DOHH2 (cell line): ENCODE measurements at regions not wholly inside any gene's neighbourhood (a gene's known extent, or its start where the extent isn't known, plus 50 kb on each side); places are given as distances from the start of the nearest gene placed in this dataset.
"Not testable (repeated sequence)": the region's sequence is repeated elsewhere in the genome, so short reads cannot be mapped to it uniquely, and the experiment has no call there.

Experiments used
- H3F3A ChIP-seq: fragments of 200-600 bp; sonication (generic), shearing (Covaris generic); 2 replicates; pipeline ENCODE4 v1.6.0; 2016; ENCODE audit warnings: antibody characterized with exemption, mild to moderate bottlenecking; ENCODE audit not compliant: control insufficient read depth, insufficient read depth
- H3K27ac ChIP-seq: fragments of 200-600 bp; sonication (generic); 2 replicates; pipeline ENCODE4 v1.5.1; 2014; ENCODE audit warnings: low read depth, mild to moderate bottlenecking, low read length, moderate library complexity
- H3K27me3 ChIP-seq: fragments of 200-600 bp; sonication (generic); 2 replicates; pipeline ENCODE4 v1.6.1; 2014; ENCODE audit warnings: mild to moderate bottlenecking, low read length, mixed read lengths; ENCODE audit not compliant: control insufficient read depth
- H3K36me3 ChIP-seq: fragments of 200-600 bp; sonication (generic); 2 replicates; pipeline ENCODE4 v1.6.1; 2014; ENCODE audit warnings: mild to moderate bottlenecking, low read length, moderate library complexity, mixed read lengths; ENCODE audit not compliant: control insufficient read depth
- H3K4me1 ChIP-seq: fragments of 200-600 bp; sonication (generic); 2 replicates; pipeline ENCODE4 v1.6.1; 2014; ENCODE audit warnings: mild to moderate bottlenecking, low read length, mixed read lengths; ENCODE audit not compliant: control insufficient read depth
- H3K4me2 ChIP-seq: fragments of 200-600 bp; sonication (generic); 2 replicates; pipeline ENCODE4 v1.6.0; 2014; ENCODE audit warnings: mild to moderate bottlenecking, low read length, moderate library complexity
- H3K4me3 ChIP-seq: fragments of 200-600 bp; sonication (generic); 2 replicates; pipeline ENCODE4 v1.5.1; 2014; ENCODE audit warnings: mild to moderate bottlenecking, low read length, mixed read lengths
- H3K79me2 ChIP-seq: fragments of 200-600 bp; sonication (generic); 2 replicates; pipeline ENCODE4 v1.6.1; 2014; ENCODE audit warnings: mild to moderate bottlenecking, low read length, mixed read lengths; ENCODE audit not compliant: control insufficient read depth
- H3K9me2 ChIP-seq: fragments of 200-600 bp; sonication (generic); replicated peaks from 2 replicates; pipeline ENCODE4 v1.6.1; 2014; ENCODE audit warnings: mild to moderate bottlenecking, low read length, mixed read lengths; ENCODE audit not compliant: control insufficient read depth
- H3K9me3 ChIP-seq: fragments of 200-600 bp; sonication (generic); 2 replicates; pipeline ENCODE4 v1.6.1; 2014; ENCODE audit warnings: antibody characterized with exemption, low read length, mixed read lengths; ENCODE audit not compliant: control insufficient read depth, insufficient read depth
- H4K20me1 ChIP-seq: fragments of 200-600 bp; sonication (generic); 2 replicates; pipeline ENCODE4 v1.6.0; 2014; ENCODE audit warnings: low read depth, mild to moderate bottlenecking, antibody characterized with exemption, low read length, moderate library complexity; ENCODE audit not compliant: control insufficient read depth, insufficient read depth
- EZH2phosphoT487 ChIP-seq: fragments of 200-600 bp; sonication (generic); IDR thresholded peaks from 2 replicates; pipeline ENCODE4 v1.6.1; 2017; ENCODE audit warnings: borderline replicate concordance, mild to moderate bottlenecking, antibody characterized with exemption, low read length, moderate library complexity, mixed read lengths
- TF ChIP-seq, protein P1 (sequence below): fragments of 200-600 bp; sonication (generic); IDR thresholded peaks from one replicate; pipeline ENCODE4 v1.5.1; 2014; ENCODE audit warnings: antibody characterized with exemption, mild to moderate bottlenecking, low read depth, low read length; ENCODE audit not compliant: poor library complexity, severe bottlenecking

DNA sequence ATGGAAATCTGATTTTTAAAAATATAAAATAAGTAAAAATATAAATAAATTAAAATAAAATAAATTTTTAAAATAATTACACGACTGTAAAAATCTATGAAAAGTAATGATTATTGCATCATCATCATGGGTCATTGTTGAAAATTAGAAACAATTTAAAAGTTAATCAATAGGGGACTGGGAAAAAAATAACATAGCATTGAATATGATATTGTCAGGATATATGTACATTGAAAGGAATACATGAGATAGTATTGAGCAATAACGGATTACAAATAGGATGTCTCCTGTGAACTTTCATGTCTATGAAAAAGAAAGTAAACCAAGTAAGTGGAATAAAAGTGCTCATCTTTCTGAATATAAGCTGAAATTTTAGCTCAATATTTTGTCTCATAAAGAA is 566.8 kb upstream of the HTR2C start:
- H3K4me2 ChIP-seq: no peak overlapping the region
- no peak for TF ChIP-seq EZH2phosphoT487
- TF ChIP-seq, protein P1, sequence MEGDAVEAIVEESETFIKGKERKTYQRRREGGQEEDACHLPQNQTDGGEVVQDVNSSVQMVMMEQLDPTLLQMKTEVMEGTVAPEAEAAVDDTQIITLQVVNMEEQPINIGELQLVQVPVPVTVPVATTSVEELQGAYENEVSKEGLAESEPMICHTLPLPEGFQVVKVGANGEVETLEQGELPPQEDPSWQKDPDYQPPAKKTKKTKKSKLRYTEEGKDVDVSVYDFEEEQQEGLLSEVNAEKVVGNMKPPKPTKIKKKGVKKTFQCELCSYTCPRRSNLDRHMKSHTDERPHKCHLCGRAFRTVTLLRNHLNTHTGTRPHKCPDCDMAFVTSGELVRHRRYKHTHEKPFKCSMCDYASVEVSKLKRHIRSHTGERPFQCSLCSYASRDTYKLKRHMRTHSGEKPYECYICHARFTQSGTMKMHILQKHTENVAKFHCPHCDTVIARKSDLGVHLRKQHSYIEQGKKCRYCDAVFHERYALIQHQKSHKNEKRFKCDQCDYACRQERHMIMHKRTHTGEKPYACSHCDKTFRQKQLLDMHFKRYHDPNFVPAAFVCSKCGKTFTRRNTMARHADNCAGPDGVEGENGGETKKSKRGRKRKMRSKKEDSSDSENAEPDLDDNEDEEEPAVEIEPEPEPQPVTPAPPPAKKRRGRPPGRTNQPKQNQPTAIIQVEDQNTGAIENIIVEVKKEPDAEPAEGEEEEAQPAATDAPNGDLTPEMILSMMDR: no peak
- H3K27ac ChIP-seq: no peak overlapping the region
- no peaks in the 10 kb centered on the region for H3F3A ChIP-seq
- no peak overlapping the region for H3K4me3 ChIP-seq
- H3K36me3 ChIP-seq: no peaks in the 10 kb centered on the region
- H3K27me3 ChIP-seq: no peaks in the 10 kb centered on the region
- H3K79me2 ChIP-seq: no peaks in the 10 kb centered on the region
- H4K20me1 ChIP-seq: no peaks in the 10 kb centered on the region
- no peaks in the 10 kb centered on the region for H3K9me3 ChIP-seq
- H3K4me1 ChIP-seq: no peaks in the 10 kb centered on the region
- H3K9me2 ChIP-seq: no peaks in the 10 kb centered on the region

DNA sequence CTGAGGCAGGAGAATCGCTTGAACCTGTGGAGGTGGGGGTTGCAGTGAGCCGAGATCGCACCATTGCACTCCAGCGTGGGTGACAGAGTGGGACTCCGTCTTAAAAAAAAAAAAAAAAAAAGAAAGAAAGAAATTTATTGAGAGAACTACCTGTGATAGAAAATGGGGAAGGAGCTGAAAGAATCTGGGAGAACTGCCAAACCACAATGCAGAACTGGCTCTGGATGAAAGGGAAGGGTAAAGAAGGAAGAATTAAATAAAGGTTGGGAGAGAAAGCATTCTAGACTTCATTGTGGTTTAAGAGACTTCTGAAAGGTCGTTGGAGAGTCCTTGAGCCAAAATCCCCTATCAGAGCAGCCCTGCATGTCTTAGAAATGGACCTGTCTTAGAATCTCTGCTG is 567.9 kb upstream of the HTR2C start:
- Histone ChIP-seq H3K27ac (no peak overlapping the region), H3K79me2 (no peaks in the 10 kb centered on the region), H3K4me3 (no peak overlapping the region), H3K9me2 (no peaks in the 10 kb centered on the region), H4K20me1 (no peaks in the 10 kb centered on the region), H3K27me3 (no peaks in the 10 kb centered on the region), H3K4me1 (no peaks in the 10 kb centered on the region), H3K4me2 (no peak overlapping the region), H3K9me3 (no peaks in the 10 kb centered on the region), H3K36me3 (no peaks in the 10 kb centered on the region), H3F3A (no peaks in the 10 kb centered on the region)
- TF ChIP-seq EZH2phosphoT487: no peak
- TF ChIP-seq, protein P1: no peak

DNA sequence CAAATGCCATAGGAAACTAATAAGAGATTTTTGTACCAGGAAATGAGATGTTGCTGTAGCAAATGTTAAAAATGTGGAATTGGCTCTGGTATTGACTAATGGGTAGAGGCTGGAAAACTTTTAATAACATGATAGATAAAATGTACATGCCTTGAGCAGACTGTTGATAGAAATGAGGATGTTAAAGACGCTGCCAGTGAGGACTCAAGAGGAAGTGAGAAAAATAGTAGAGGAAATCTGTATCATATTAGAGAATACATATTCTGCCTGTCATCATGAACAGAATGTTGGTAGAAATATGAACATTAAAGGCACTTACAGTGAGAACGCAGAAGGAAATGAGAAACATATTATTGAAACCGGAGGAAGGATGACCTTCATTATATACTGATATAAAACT is 577.2 kb upstream of the HTR2C start:
- Histone ChIP-seq H3K36me3 (no peaks in the 10 kb centered on the region), H3K4me2 (no peak overlapping the region), H4K20me1 (no peaks in the 10 kb centered on the region), H3K9me2 (no peaks in the 10 kb centered on the region), H3K4me3 (no peak overlapping the region), H3F3A (no peaks in the 10 kb centered on the region), H3K27ac (no peak overlapping the region), H3K27me3 (no peaks in the 10 kb centered on the region), H3K4me1 (no peaks in the 10 kb centered on the region), H3K9me3 (no peaks in the 10 kb centered on the region), H3K79me2 (no peaks in the 10 kb centered on the region)
- TF ChIP-seq, protein P1: no peak
- no peak for TF ChIP-seq EZH2phosphoT487

DNA sequence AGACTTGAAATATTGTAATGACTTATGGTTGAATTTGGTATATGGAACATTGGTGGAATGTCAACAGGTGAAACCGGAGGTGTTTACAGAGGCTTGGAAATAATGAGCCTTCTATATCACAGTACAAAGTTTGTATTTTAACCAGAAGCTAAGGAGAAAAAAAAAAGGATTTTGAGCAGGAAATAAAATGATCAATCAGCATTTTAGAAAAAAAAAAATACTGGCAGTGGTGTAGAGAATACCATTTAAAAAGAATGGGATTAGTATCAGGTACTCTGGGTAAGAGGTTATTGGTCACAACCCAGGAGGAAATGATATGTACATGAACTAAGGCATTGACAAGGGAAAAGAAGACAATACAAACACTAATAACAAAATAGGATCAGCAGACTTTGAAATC is 587.1 kb upstream of the HTR2C start:
- no peaks in the 10 kb centered on the region for H3K4me1 ChIP-seq
- H3K79me2 ChIP-seq: no peaks in the 10 kb centered on the region
- H3K36me3 ChIP-seq: no peaks in the 10 kb centered on the region
- no peak overlapping the region for H3K27ac ChIP-seq
- H4K20me1 ChIP-seq: no peaks in the 10 kb centered on the region
- H3K9me3 ChIP-seq: no peaks in the 10 kb centered on the region
- no peaks in the 10 kb centered on the region for H3F3A ChIP-seq
- TF ChIP-seq, protein P1: no peak
- TF ChIP-seq EZH2phosphoT487: no peak
- H3K4me3 ChIP-seq: no peak overlapping the region
- no peaks in the 10 kb centered on the region for H3K27me3 ChIP-seq
- H3K9me2 ChIP-seq: no peaks in the 10 kb centered on the region
- no peak overlapping the region for H3K4me2 ChIP-seq

DNA sequence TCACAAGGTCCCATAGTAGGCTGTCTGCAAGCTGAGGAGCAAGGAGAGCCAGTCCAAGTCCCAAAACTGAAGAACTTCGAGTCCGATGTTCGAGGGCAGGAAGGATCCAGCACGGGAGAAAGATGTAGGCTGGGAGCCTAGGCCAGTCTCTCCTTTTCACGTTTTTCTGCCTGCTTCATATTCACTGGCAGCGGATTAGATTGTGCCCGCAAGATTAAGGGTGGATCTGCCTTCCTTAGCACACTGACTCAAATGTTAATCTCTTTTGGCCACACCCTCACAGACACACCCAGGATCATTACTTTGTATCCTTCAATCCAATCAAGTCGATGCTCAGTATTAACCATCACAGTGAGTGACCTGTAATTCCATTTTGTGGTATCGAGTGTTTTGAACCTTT is 592.2 kb upstream of the HTR2C start:
- not testable (repeated sequence) for H3K9me2 ChIP-seq, H3K27ac ChIP-seq, H3K9me3 ChIP-seq, H3F3A ChIP-seq, H3K4me3 ChIP-seq, H3K4me1 ChIP-seq, H4K20me1 ChIP-seq, H3K79me2 ChIP-seq, H3K36me3 ChIP-seq, H3K4me2 ChIP-seq, H3K27me3 ChIP-seq
